Adrenal gland (tissue), 9 donors: ENCODE measurements at regions not wholly inside any gene's neighbourhood (a gene's known extent, or its start where the extent isn't known, plus 50 kb on each side); places are given as distances from the start of the nearest gene placed in this dataset.
A peak's percentile ranks its signal among the peaks of the same experiment; 100 is the strongest.
"Not testable (repeated sequence)": the region's sequence is repeated elsewhere in the genome, so short reads cannot be mapped to it uniquely, and the experiment has no call there.

ENCODE experiments used
- DNase-seq, 7 donors: peaks; one replicate each; pipeline ENCODE4 v3.0.0-alpha.2; 2019 to 2020
- H3K27ac ChIP-seq, 5 donors: fragments of 200-600 bp; sonication (generic) in 4 of 5; 1 replicate in 3 of 5; 2 replicates in 2 of 5; pipeline versions ENCODE4 v1.5.1 to v1.8.0; 2016 to 2020; ENCODE audit warnings: mild to moderate bottlenecking in 1 of 5
- H3K27me3 ChIP-seq: fragments of 200-600 bp; 2 replicates; pipeline ENCODE4 v1.8.0; 2021
- H3K36me3 ChIP-seq, 2 donors: fragments of 200-600 bp; replicated peaks in 1 of 2; 1 replicate in 1 of 2; 2 replicates in 1 of 2; pipeline versions ENCODE4 v1.5.1 to v1.8.0; 2018 to 2022
- H3K4me1 ChIP-seq, 2 donors: fragments of 200-600 bp; replicated peaks in 1 of 2; 1 replicate in 1 of 2; 2 replicates in 1 of 2; pipeline versions ENCODE4 v1.5.1 to v1.8.0; 2018 to 2021
- H3K4me3 ChIP-seq, 4 donors: fragments of 200-600 bp; sonication (generic) in 3 of 4; one replicate each; pipeline ENCODE4 v1.5.1; 2016 to 2018
- H3K9me3 ChIP-seq, 3 donors: fragments of 200-600 bp; sonication (generic) in 1 of 3; replicated peaks in 1 of 3; 1 replicate in 2 of 3; 2 replicates in 1 of 3; pipeline versions ENCODE4 v1.5.1 to v1.8.0; 2016 to 2021
- CTCF ChIP-seq, 6 experiments: fragments of 450-650 bp in 4 of 6; fragments of 200-600 bp in 2 of 6; sonication (generic) in 1 of 6; IDR thresholded peaks; 1 replicate in 5 of 6; 2 replicates in 1 of 6; pipeline versions ENCODE4 v1.5.1 to v1.8.0; 2016 to 2021; ENCODE audit warnings: antibody characterized with exemption in 6 of 6, mild to moderate bottlenecking in 2 of 6, moderate library complexity in 1 of 6
- POLR2A ChIP-seq, 2 donors: fragments of 450-650 bp; IDR thresholded peaks; one replicate each; pipeline ENCODE4 v1.6.1; 2017; ENCODE audit warnings: antibody characterized with exemption in 2 of 2, mild to moderate bottlenecking in 2 of 2, moderate library complexity in 1 of 2
- WGBS, 4 donors: extraction: QIAGEN DNeasy Blood & Tissue Kit in 2 of 4; methylation state at CpG; one replicate each; pipeline versions ENCODE4 v1.1.5 to v1.1.7; 2013 to 2017; 5-methylcytosine and 5-hydroxymethylcytosine counted together
- intact Hi-C, 2 donors: fragments of 100-400 bp; cut with DNase I; formaldehyde crosslinking; loops; one replicate each; pipeline versions ENCODE4 v1.14.1 to v1.15.0; 2022 to 2023
- donor health status: healthy with polysubstance abuse.
- donor health status: Bipolar disorder and iron deficiency.
- donor health status: DM: yes; HTN: yes; CAD: no.
- donor health status: DM: no; HTN: no; CAD: no.
- donor health status: DM: no; HTN: no; CAD: no.

- H3K27me3 ChIP-seq, H3K36me3 ChIP-seq, H3K4me3 ChIP-seq, DNase-seq, H3K9me3 ChIP-seq, H3K27ac ChIP-seq, intact Hi-C loops, H3K4me1 ChIP-seq: not testable (repeated sequence)
- 91 to 98% (median 94%) methylated on average over 2 of the region's 2 CpGs for WGBS, 4 donors
Measured at GRCh38 chr4:189650436-189650835, 290.2 kb upstream of the FRG1 start.

DNA sequence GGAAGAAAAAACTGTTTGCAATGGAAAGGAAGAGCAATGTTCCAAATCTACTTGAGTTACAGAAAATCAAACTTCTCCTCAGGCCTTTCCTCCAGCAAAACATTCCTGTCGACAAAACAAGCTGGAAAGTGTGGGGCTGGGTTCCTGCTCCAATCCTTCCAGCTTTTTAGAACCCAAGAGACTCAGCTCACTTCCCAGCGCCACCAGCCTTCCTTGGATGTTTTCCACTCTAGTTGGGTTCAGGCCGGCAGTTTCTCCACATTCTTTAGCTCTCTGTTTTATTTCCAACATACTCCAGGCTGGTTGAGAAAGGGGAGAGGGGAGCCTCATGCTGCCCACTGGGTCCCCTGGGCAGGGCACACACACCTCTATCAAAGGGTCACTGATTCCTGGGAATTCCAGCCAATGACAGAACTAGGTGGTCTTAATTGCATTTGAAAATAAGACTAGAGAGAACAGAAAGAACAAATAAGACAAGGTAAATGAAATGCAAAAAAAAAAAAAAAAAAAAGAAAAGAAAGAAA lies 287.5 kb upstream of the FRG1 start:
- H3K27ac ChIP-seq, DNase-seq, intact Hi-C loops, H3K4me3 ChIP-seq, H3K36me3 ChIP-seq, H3K4me1 ChIP-seq, H3K27me3 ChIP-seq, H3K9me3 ChIP-seq: not testable (repeated sequence)
- WGBS, 4 donors, result 83% methylated on average over 2 of the region's 3 CpGs; no CpG with 5 or more reads in 3 of the 4 donors

GRCh38 chr4:189653983-189654382 lies 286.7 kb upstream of the FRG1 start:
- DNase-seq, H3K27ac ChIP-seq, H3K9me3 ChIP-seq, intact Hi-C loops, H3K36me3 ChIP-seq, H3K27me3 ChIP-seq, H3K4me1 ChIP-seq, H3K4me3 ChIP-seq: not testable (repeated sequence)
- WGBS, 4 donors, result 67 to 90% (median 84%) methylated on average over 3 to 7 of the region's 7 CpGs

- H3K27me3 ChIP-seq, H3K36me3 ChIP-seq, DNase-seq, intact Hi-C loops, H3K9me3 ChIP-seq, H3K4me3 ChIP-seq, H3K27ac ChIP-seq, H3K4me1 ChIP-seq: not testable (repeated sequence)
- WGBS, 4 donors, result 66 to 87% (median 79%) methylated on average over 6 to 9 of the region's 9 CpGs
Measured at GRCh38 chr4:189654396-189654795, 286.3 kb upstream of the FRG1 start.

DNA sequence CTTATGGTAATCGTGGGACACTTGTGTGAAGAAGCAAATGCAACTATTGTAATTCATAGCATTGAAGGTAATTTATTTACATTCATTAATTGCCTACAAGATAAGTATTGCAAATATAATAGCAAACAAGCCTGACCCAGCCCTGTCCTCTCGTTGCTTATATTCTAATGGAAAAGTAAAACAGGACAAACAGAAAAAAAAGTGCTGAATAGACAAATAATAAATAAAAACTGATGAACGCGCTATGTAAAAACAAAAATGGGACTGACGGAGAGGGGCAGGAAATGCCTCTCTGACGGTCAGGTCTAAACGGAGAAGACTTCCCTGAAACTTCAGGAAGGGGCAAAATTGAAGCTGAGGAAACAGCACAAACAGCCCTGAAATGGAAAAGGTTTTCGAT lies 284.9 kb upstream of the FRG1 start:
- H3K4me1 ChIP-seq, H3K36me3 ChIP-seq, H3K4me3 ChIP-seq, H3K9me3 ChIP-seq, H3K27me3 ChIP-seq, H3K27ac ChIP-seq, DNase-seq, intact Hi-C loops: not testable (repeated sequence)
- 81 to 91% (median 87%) methylated on average over 8 of the region's 8 CpGs for WGBS, 4 donors

GRCh38 chr4:189656641-189657040 lies 284.0 kb upstream of the FRG1 start:
- Histone ChIP-seq H3K27me3 (no peaks in the 10 kb centered on the region), H3K4me3 (no peak overlapping the region), H3K36me3 (no peaks in the 10 kb centered on the region), H3K4me1 (no peaks in the 10 kb centered on the region), H3K9me3 (no peaks in the 10 kb centered on the region), H3K27ac (no peak overlapping the region)
- intact Hi-C loops, result no loop called here
- no peak for TF ChIP-seq POLR2A (IDR thresholded peaks at IDR 0.05)
- TF ChIP-seq CTCF (IDR thresholded peaks at IDR 0.05), result no peak
- peak in 1 of 7 donors; percentile 31 for DNase-seq
- WGBS, 4 donors, result 66 to 77% (median 70%) methylated on average over 8 to 10 of the region's 10 CpGs

GRCh38 chr4:189658259-189658658 lies 282.4 kb upstream of the FRG1 start:
- H3K4me1 ChIP-seq, H3K4me3 ChIP-seq, H3K27ac ChIP-seq, intact Hi-C loops, H3K9me3 ChIP-seq, DNase-seq, H3K36me3 ChIP-seq, H3K27me3 ChIP-seq: not testable (repeated sequence)
- WGBS, 4 donors, result 45 to 78% (median 54%) methylated on average over 1 to 5 of the region's 5 CpGs

- H3K36me3 ChIP-seq, H3K27ac ChIP-seq, H3K27me3 ChIP-seq, H3K4me1 ChIP-seq, intact Hi-C loops, H3K4me3 ChIP-seq, H3K9me3 ChIP-seq: not testable (repeated sequence)
- peak in 1 of 7 donors; percentile 9 for DNase-seq
- 54 to 71% (median 66%) methylated on average over 5 of the region's 5 CpGs for WGBS, 4 donors
Measured at GRCh38 chr4:189658831-189659230, 281.8 kb upstream of the FRG1 start.
